Keratinocyte (primary cell): ENCODE measurements at regions not wholly inside any gene's neighbourhood (a gene's known extent, or its start where the extent isn't known, plus 50 kb on each side); places are given as distances from the start of the nearest gene placed in this dataset.

ENCODE experiments used
- DNase-seq: peaks from one replicate; pipeline ENCODE4 v3.0.0-alpha.2; 2011; ENCODE audit warnings: low read depth, missing footprints, low spot score
- FAIRE-seq: peaks from 2 replicates; lab custom pipeline; 2011; peaks lifted over from hg19 to GRCh38; lab: Jason Lieb, UNC
- H2AFZ ChIP-seq: 2 replicates; pipeline ENCODE4 v1.6.0; 2012; ENCODE audit warnings: low read length, control low read depth, inconsistent platforms; ENCODE audit not compliant: control insufficient read depth
- H3K27ac ChIP-seq: 2 replicates; pipeline ENCODE4 v1.5.1; 2011; ENCODE audit warnings: low read length; ENCODE audit not compliant: control insufficient read depth, insufficient read depth
- H3K27me3 ChIP-seq: 3 replicates; pipeline ENCODE4 v1.6.0; 2011; ENCODE audit warnings: low read length; ENCODE audit not compliant: control insufficient read depth, insufficient read depth; ENCODE audit errors: extremely low read depth
- H3K36me3 ChIP-seq, 2 experiments: 2 replicates in 1 of 2; 3 replicates in 1 of 2; pipeline ENCODE4 v1.5.1; 2011; ENCODE audit warnings: low read length in 2 of 2, mild to moderate bottlenecking in 1 of 2; ENCODE audit not compliant: control insufficient read depth in 2 of 2, insufficient read depth in 2 of 2; ENCODE audit errors: extremely low read depth in 1 of 2
- H3K4me1 ChIP-seq: 3 replicates; pipeline ENCODE4 v1.5.1; 2011; ENCODE audit warnings: low read length; ENCODE audit not compliant: control insufficient read depth, insufficient read depth; ENCODE audit errors: extremely low read depth
- H3K4me2 ChIP-seq: 3 replicates; pipeline ENCODE4 v1.6.0; 2011; ENCODE audit warnings: low read depth, low read length; ENCODE audit not compliant: control insufficient read depth, insufficient read depth; ENCODE audit errors: extremely low read depth
- H3K4me3 ChIP-seq, 3 experiments: fragments of 200-600 bp in 1 of 3; sonication (generic) in 1 of 3; 2 replicates in 2 of 3; 3 replicates in 1 of 3; pipeline ENCODE4 v1.5.1; 2011 to 2016; ENCODE audit warnings: low read length in 3 of 3, mild to moderate bottlenecking in 3 of 3, control low read depth in 2 of 3, inconsistent platforms in 1 of 3, low read depth in 1 of 3, mixed read lengths in 1 of 3, mixed run types in 1 of 3, moderate library complexity in 1 of 3; ENCODE audit not compliant: control insufficient read depth in 2 of 3, insufficient read depth in 2 of 3; ENCODE audit errors: extremely low read depth in 1 of 3
- H3K79me2 ChIP-seq: 2 replicates; pipeline ENCODE4 v1.6.0; 2012; ENCODE audit warnings: low read length; ENCODE audit not compliant: control insufficient read depth, insufficient read depth
- H3K9ac ChIP-seq: 3 replicates; pipeline ENCODE4 v1.6.0; 2011; ENCODE audit warnings: low read length; ENCODE audit not compliant: control insufficient read depth, insufficient read depth; ENCODE audit errors: extremely low read depth
- H3K9me1 ChIP-seq: 3 replicates; pipeline ENCODE4 v1.6.0; 2011; ENCODE audit warnings: low read length; ENCODE audit not compliant: control insufficient read depth, insufficient read depth; ENCODE audit errors: extremely low read depth
- H3K9me3 ChIP-seq: 2 replicates; pipeline ENCODE4 v1.5.1; 2012; ENCODE audit warnings: low read depth, low read length; ENCODE audit not compliant: control insufficient read depth
- H4K20me1 ChIP-seq: 3 replicates; pipeline ENCODE4 v1.6.0; 2011; ENCODE audit warnings: low read length; ENCODE audit not compliant: control insufficient read depth, insufficient read depth; ENCODE audit errors: extremely low read depth
- EZH2 ChIP-seq: IDR thresholded peaks from one replicate; pipeline ENCODE4 v1.6.1; 2012; ENCODE audit warnings: inconsistent platforms, mild to moderate bottlenecking, low read length, moderate library complexity
- dilution Hi-C: fragments of 300-500 bp; cut with MboI; formaldehyde crosslinking; loops from one replicate; pipeline ENCODE4 v1.7.0; 2020; ENCODE audit warnings: low sequenced_read_pairs; ENCODE audit not compliant: extremely low pct_ligation_motif_present
- TF ChIP-seq, protein P1 (sequence below), 3 experiments: IDR thresholded peaks in 1 of 3; conservative IDR thresholded peaks in 1 of 3; optimal IDR thresholded peaks in 1 of 3; 2 replicates in 2 of 3; 3 replicates in 1 of 3; pipeline versions ENCODE3 to v1.5.1; 2011; ENCODE audit warnings: low read length in 3 of 3, mild to moderate bottlenecking in 3 of 3, moderate library complexity in 2 of 3, control low read depth in 1 of 3, inconsistent platforms in 1 of 3; ENCODE audit not compliant: insufficient read depth in 2 of 3; ENCODE audit errors: extremely low read depth in 1 of 3

DNA sequence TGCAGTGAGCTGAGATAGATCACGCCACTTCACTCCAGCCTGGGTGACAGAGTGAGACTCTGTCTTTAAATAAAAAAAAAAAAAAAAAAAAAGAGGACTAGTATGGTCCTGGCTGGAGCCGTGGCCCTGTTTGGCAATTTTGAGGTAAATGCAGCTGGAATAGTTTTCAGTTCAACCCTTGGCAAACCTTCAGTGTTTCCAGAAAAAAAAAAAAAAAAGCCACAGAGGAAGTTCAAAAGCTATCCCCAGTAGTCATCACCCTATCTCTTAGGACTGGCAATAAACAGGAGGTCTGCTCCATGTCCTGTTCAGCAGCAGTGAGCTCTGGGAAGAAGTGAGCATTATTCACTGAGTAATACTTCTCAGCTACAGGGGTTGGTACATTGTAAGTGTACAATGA, 56.8 kb upstream of the ERRFI1 start:
- Histone ChIP-seq H4K20me1 (no peaks in the 10 kb centered on the region), H3K27ac (no peak overlapping the region), H3K4me2 (no peak overlapping the region), H3K4me3 (no peak overlapping the region), H3K27me3 (no peaks in the 10 kb centered on the region), H2AFZ (no peak overlapping the region), H3K9ac (no peak overlapping the region), H3K9me1 (no peaks in the 10 kb centered on the region), H3K4me1 (peaks cover 23% of the 10 kb centered on the region), H3K36me3 (no peaks in the 10 kb centered on the region), H3K79me2 (no peaks in the 10 kb centered on the region), H3K9me3 (no peaks in the 10 kb centered on the region)
- FAIRE-seq: no peak
- TF ChIP-seq, protein P1, sequence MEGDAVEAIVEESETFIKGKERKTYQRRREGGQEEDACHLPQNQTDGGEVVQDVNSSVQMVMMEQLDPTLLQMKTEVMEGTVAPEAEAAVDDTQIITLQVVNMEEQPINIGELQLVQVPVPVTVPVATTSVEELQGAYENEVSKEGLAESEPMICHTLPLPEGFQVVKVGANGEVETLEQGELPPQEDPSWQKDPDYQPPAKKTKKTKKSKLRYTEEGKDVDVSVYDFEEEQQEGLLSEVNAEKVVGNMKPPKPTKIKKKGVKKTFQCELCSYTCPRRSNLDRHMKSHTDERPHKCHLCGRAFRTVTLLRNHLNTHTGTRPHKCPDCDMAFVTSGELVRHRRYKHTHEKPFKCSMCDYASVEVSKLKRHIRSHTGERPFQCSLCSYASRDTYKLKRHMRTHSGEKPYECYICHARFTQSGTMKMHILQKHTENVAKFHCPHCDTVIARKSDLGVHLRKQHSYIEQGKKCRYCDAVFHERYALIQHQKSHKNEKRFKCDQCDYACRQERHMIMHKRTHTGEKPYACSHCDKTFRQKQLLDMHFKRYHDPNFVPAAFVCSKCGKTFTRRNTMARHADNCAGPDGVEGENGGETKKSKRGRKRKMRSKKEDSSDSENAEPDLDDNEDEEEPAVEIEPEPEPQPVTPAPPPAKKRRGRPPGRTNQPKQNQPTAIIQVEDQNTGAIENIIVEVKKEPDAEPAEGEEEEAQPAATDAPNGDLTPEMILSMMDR (optimal IDR thresholded peaks at IDR 0.05 in 1 of 3, IDR thresholded peaks at IDR 0.05 in 1 of 3, conservative IDR thresholded peaks at IDR 0.05 in 1 of 3; ENCODE audit: extremely low read depth in 1 of 3, insufficient read depth in 2 of 3, low read length in 3 of 3): no peak
- TF ChIP-seq EZH2: no peak
- no peak for DNase-seq
- dilution Hi-C loops: no loop called here

DNA sequence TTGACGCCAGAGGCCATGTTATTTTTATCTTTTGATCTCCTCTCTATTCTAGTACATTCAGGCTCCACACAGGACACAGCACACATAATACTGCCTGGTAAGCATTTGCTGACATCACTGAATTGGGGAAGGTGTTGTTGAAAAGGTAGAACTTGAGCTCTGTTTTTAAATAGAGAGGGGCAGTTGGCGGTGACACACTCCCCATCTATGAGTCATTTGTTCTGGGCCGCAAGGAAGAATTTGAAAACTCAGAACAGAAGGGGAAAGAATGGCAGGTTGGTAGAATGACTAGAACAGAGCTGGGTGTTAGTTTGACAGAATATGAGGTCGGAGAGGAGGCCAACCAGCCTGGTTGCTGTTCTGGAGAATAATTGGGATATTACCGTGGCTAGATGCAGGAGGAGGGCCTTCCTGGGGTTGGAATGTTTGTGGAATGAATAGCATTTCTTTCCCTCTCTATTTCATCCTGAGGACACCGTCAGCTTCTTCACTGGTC, 52.1 kb upstream of the ERRFI1 start:
- Histone ChIP-seq H3K9me1 (no peaks in the 10 kb centered on the region), H2AFZ (peak overlapping the region; percentile 35), H4K20me1 (no peaks in the 10 kb centered on the region), H3K36me3 (no peaks in the 10 kb centered on the region), H3K4me1 (peaks cover 37% of the 10 kb centered on the region), H3K4me2 (peak overlapping the region; percentile 50), H3K27ac (peak overlapping the region; percentile 95), H3K4me3 (peak overlapping the region in 1 of 3 experiments; percentile 2), H3K9ac (peak overlapping the region; percentile 75), H3K79me2 (no peaks in the 10 kb centered on the region), H3K27me3 (no peaks in the 10 kb centered on the region), H3K9me3 (no peaks in the 10 kb centered on the region)
- TF ChIP-seq EZH2: no peak
- TF ChIP-seq, protein P1 (optimal IDR thresholded peaks at IDR 0.05 in 1 of 3, IDR thresholded peaks at IDR 0.05 in 1 of 3, conservative IDR thresholded peaks at IDR 0.05 in 1 of 3; ENCODE audit: extremely low read depth in 1 of 3, insufficient read depth in 2 of 3, low read length in 3 of 3): no peak
- DNase-seq (no peak), FAIRE-seq (peak; percentile 80)
- dilution Hi-C loops: no loop called here
